WTC11 (cell line): ENCODE measurements at regions not wholly inside any gene's neighbourhood (a gene's known extent, or its start where the extent isn't known, plus 50 kb on each side); places are given as distances from the start of the nearest gene placed in this dataset.

Experiments used
- ATAC-seq: fragments of 200-7000 bp; cut with Tn5 transposase; 2 replicates; pipeline ENCODE4 v1.10.0; 2021; ENCODE audit warnings: mild to moderate bottlenecking, moderate library complexity
- CTCF ChIA-PET: fragments of 300-600 bp; sonication (Branson Sonifier 250); formaldehyde crosslinking; loops from one replicate; lab custom pipeline; 2021; ENCODE audit warnings: antibody characterized with exemption; lab: Charles Lee
- POLR2A ChIA-PET: fragments of 350-600 bp; sonication (Branson Sonifier 250); formaldehyde crosslinking; loops from one replicate; lab custom pipeline; 2021; ENCODE audit warnings: antibody characterized with exemption; lab: Charles Lee
- DNase-seq: peaks from one replicate; pipeline ENCODE4 v3.0.0; 2021; ENCODE audit warnings: low spot score
- H3K27ac Mint-ChIP-seq: 2 replicates; pipeline ENCODE4 v1.8.0; 2021; ENCODE audit warnings: mixed read lengths
- H3K27me3 Mint-ChIP-seq: 2 replicates; pipeline ENCODE4 v1.8.0; 2021; ENCODE audit warnings: low read depth, mild to moderate bottlenecking, moderate library complexity, mixed read lengths
- H3K36me3 Mint-ChIP-seq: 2 replicates; pipeline ENCODE4 v1.8.0; 2021; ENCODE audit warnings: mixed read lengths
- H3K4me1 Mint-ChIP-seq: 2 replicates; pipeline ENCODE4 v1.8.0; 2022; ENCODE audit warnings: mixed read lengths
- H3K4me3 Mint-ChIP-seq: 2 replicates; pipeline ENCODE4 v1.8.0; 2021; ENCODE audit warnings: mild to moderate bottlenecking, moderate library complexity, mixed read lengths
- H3K9me3 Mint-ChIP-seq: 2 replicates; pipeline ENCODE4 v1.8.0; 2021; ENCODE audit warnings: mixed read lengths
- AFF4 ChIP-seq: sonication (generic); formaldehyde crosslinking; IDR thresholded peaks from 2 replicates; pipeline ENCODE4 v1.8.1; 2023; ENCODE audit warnings: mild to moderate bottlenecking, missing genetic modification reagents, borderline replicate concordance
- CBFB ChIP-seq: sonication (generic); formaldehyde crosslinking; IDR thresholded peaks from 2 replicates; pipeline ENCODE4 v1.8.1; 2022; ENCODE audit warnings: mild to moderate bottlenecking, low read depth, missing genetic modification reagents
- CREB1 ChIP-seq: sonication (generic); formaldehyde crosslinking; IDR thresholded peaks from 2 replicates; pipeline ENCODE4 v1.8.0; 2023; ENCODE audit warnings: mild to moderate bottlenecking, missing genetic modification reagents
- CREM ChIP-seq: sonication (generic); formaldehyde crosslinking; IDR thresholded peaks from 2 replicates; pipeline ENCODE4 v1.8.1; 2022; ENCODE audit warnings: mild to moderate bottlenecking, missing genetic modification reagents, moderate library complexity
- CTCF ChIP-seq: fragments of 200-600 bp; IDR thresholded peaks from 2 replicates; pipeline ENCODE4 v1.8.0; 2022; ENCODE audit warnings: antibody characterized with exemption
- FOXJ3 ChIP-seq: sonication (generic); formaldehyde crosslinking; IDR thresholded peaks from 2 replicates; pipeline ENCODE4 v1.9.0; 2021; ENCODE audit warnings: missing genetic modification reagents, mild to moderate bottlenecking, borderline replicate concordance
- IRF2 ChIP-seq: sonication (generic); formaldehyde crosslinking; IDR thresholded peaks from 2 replicates; pipeline ENCODE4 v1.8.0; 2022; ENCODE audit warnings: low read depth, missing genetic modification reagents, borderline replicate concordance
- JAZF1 ChIP-seq: fragments of 250-450 bp; sonication (Bioruptor Pico); IDR thresholded peaks from 2 replicates; pipeline ENCODE4 v1.9.0; 2021; ENCODE audit warnings: moderate library complexity, mild to moderate bottlenecking, inconsistent platforms
- JUN ChIP-seq: sonication (generic); formaldehyde crosslinking; IDR thresholded peaks from 2 replicates; pipeline ENCODE4 v1.8.0; 2023; ENCODE audit warnings: mild to moderate bottlenecking, missing genetic modification reagents
- NFE2L1 ChIP-seq: sonication (generic); formaldehyde crosslinking; IDR thresholded peaks from 2 replicates; pipeline ENCODE4 v1.8.1; 2023; ENCODE audit warnings: missing genetic modification reagents
- NFYB ChIP-seq: sonication (generic); formaldehyde crosslinking; conservative IDR thresholded peaks from 2 replicates; pipeline ENCODE4 v1.8.0; 2022; ENCODE audit warnings: low read depth, missing genetic modification reagents
- SMAD3 ChIP-seq: sonication (generic); formaldehyde crosslinking; IDR thresholded peaks from 2 replicates; pipeline ENCODE4 v1.8.0; 2022; ENCODE audit warnings: missing genetic modification reagents, mild to moderate bottlenecking, borderline replicate concordance
- SMAD4 ChIP-seq: sonication (generic); formaldehyde crosslinking; IDR thresholded peaks from 2 replicates; pipeline ENCODE4 v1.8.0; 2022; ENCODE audit warnings: mild to moderate bottlenecking, missing genetic modification reagents
- SP1 ChIP-seq: sonication (generic); formaldehyde crosslinking; conservative IDR thresholded peaks from 2 replicates; pipeline ENCODE4 v1.8.1; 2022; ENCODE audit warnings: missing genetic modification reagents
- TP53 ChIP-seq: sonication (generic); formaldehyde crosslinking; IDR thresholded peaks from 2 replicates; pipeline ENCODE4 v1.8.1; 2023; ENCODE audit warnings: mild to moderate bottlenecking, missing genetic modification reagents
- USF1 ChIP-seq: sonication (generic); formaldehyde crosslinking; IDR thresholded peaks from 2 replicates; pipeline ENCODE4 v1.8.0; 2022; ENCODE audit warnings: mild to moderate bottlenecking, missing genetic modification reagents
- ZBTB21 ChIP-seq: sonication (generic); formaldehyde crosslinking; IDR thresholded peaks from 2 replicates; pipeline ENCODE4 v1.8.1; 2023; ENCODE audit warnings: mild to moderate bottlenecking, missing genetic modification reagents, borderline replicate concordance
- ZNF121 ChIP-seq: sonication (generic); formaldehyde crosslinking; IDR thresholded peaks from 2 replicates; pipeline ENCODE4 v1.8.0; 2023; ENCODE audit warnings: missing genetic modification reagents
- ZNF263 ChIP-seq: sonication (generic); formaldehyde crosslinking; IDR thresholded peaks from 2 replicates; pipeline ENCODE4 v1.8.1; 2022; ENCODE audit warnings: low read depth, mild to moderate bottlenecking, moderate library complexity, missing genetic modification reagents
- ZNF281 ChIP-seq: sonication (generic); formaldehyde crosslinking; IDR thresholded peaks from 2 replicates; pipeline ENCODE4 v1.8.0; 2023; ENCODE audit warnings: mild to moderate bottlenecking, missing genetic modification reagents
- ZNF532 ChIP-seq: fragments of 250-450 bp; sonication (Bioruptor Pico); IDR thresholded peaks from 2 replicates; pipeline ENCODE4 v1.9.0; 2021; ENCODE audit warnings: mild to moderate bottlenecking, borderline replicate concordance

- Mint-ChIP-seq H3K9me3 (peaks cover 19% of the 10 kb centered on the region), H3K4me3 (no peak overlapping the region), H3K36me3 (no peaks in the 10 kb centered on the region), H3K27ac (no peak overlapping the region), H3K4me1 (peaks cover 11% of the 10 kb centered on the region), H3K27me3 (0 out of 2 replicates have a peak, but pooled peaks cover 2% of the 10 kb centered on the region)
- TF ChIP-seq JUN (CRISPR knock-in tag) (no peak), ZBTB21 (CRISPR knock-in tag) (no peak), NFYB (CRISPR knock-in tag) (no peak), ZNF121 (CRISPR knock-in tag) (no peak), IRF2 (no peak), FOXJ3 (CRISPR knock-in tag) (no peak), ZNF263 (no peak), TP53 (no peak), SMAD3 (CRISPR knock-in tag) (no peak), CBFB (CRISPR knock-in tag) (no peak), NFE2L1 (CRISPR knock-in tag) (no peak)
- ATAC-seq (no peak), DNase-seq (no peak)
- CTCF ChIA-PET = no interaction called here
- POLR2A ChIA-PET = no interaction called here
These were observed 345.7 kb upstream of the RUNX1 start for GRCh38 chr21:35394634-35395369.

GRCh38 chr21:35394049-35394448, 344.9 kb upstream of the RUNX1 start:
- no peak for ATAC-seq
- Mint-ChIP-seq H3K27me3 (0 out of 2 replicates have a peak, but pooled peaks cover 2% of the 10 kb centered on the region), H3K36me3 (no peaks in the 10 kb centered on the region), H3K9me3 (peaks cover 19% of the 10 kb centered on the region), H3K4me3 (no peak overlapping the region), H3K4me1 (peaks cover 7% of the 10 kb centered on the region; the same call in 1 of the 2 replicates), H3K27ac (no peak overlapping the region)
- CTCF ChIA-PET = no interaction called here
- DNase-seq = no peak
- POLR2A ChIA-PET = no interaction called here
- TF ChIP-seq JAZF1 (CRISPR knock-in tag) = no peak
- no peak for TF ChIP-seq CREB1 (CRISPR knock-in tag)
- no peak for TF ChIP-seq AFF4
- TF ChIP-seq CTCF = no peak
- TF ChIP-seq ZNF263 = no peak
- no peak for TF ChIP-seq SMAD4 (CRISPR knock-in tag)
- TF ChIP-seq USF1 (CRISPR knock-in tag) = no peak
- no peak for TF ChIP-seq CREM (CRISPR knock-in tag)
- no peak for TF ChIP-seq ZNF532 (CRISPR knock-in tag)
- TF ChIP-seq NFE2L1 (CRISPR knock-in tag) = no peak
- no peak for TF ChIP-seq SP1
- TF ChIP-seq ZNF281 = no peak
